Stimulated activated naive CD8-positive, alpha-beta T cell treated with anti-CD3 and anti-CD28 coated beads, Interleukin-15, Interleukin-2, amounts not matched to agents 100 ng/mL and 50 ng/mL, for 24 hours (primary cell): ENCODE measurements at regions not wholly inside any gene's neighbourhood (a gene's known extent, or its start where the extent isn't known, plus 50 kb on each side); places are given as distances from the start of the nearest gene placed in this dataset.

Source experiments
- H3K27ac Mint-ChIP-seq: one replicate; pipeline ENCODE4 v1.8.0; 2021; ENCODE audit warnings: mild to moderate bottlenecking, mixed read lengths
- H3K27me3 Mint-ChIP-seq: one replicate; pipeline ENCODE4 v1.8.0; 2021; ENCODE audit warnings: mixed read lengths
- H3K36me3 Mint-ChIP-seq: one replicate; pipeline ENCODE4 v1.8.0; 2021; ENCODE audit warnings: low read depth, mixed read lengths
- H3K4me1 Mint-ChIP-seq: one replicate; pipeline ENCODE4 v1.8.0; 2021; ENCODE audit warnings: low read depth, mixed read lengths
- H3K4me3 Mint-ChIP-seq: one replicate; pipeline ENCODE4 v1.8.0; 2021; ENCODE audit warnings: mild to moderate bottlenecking, mixed read lengths
- H3K9me3 Mint-ChIP-seq: one replicate; pipeline ENCODE4 v1.8.0; 2021; ENCODE audit warnings: mixed read lengths

- Mint-ChIP-seq H3K4me3 (peak overlapping the region; percentile 71), H3K27ac (no peak overlapping the region), H3K4me1 (peaks cover 30% of the 10 kb centered on the region)
Observed at GRCh38 chr6:7052443-7053011, 55.2 kb upstream of the RREB1 start.

GRCh38 chr6:7053125-7053774 lies 54.5 kb upstream of the RREB1 start:
- Mint-ChIP-seq H3K4me1 (peaks cover 26% of the 10 kb centered on the region), H3K27ac (no peak overlapping the region), H3K27me3 (peaks cover 9% of the 10 kb centered on the region), H3K4me3 (peak overlapping the region; percentile 71), H3K9me3 (no peaks in the 10 kb centered on the region), H3K36me3 (no peaks in the 10 kb centered on the region)

More at GRCh38 chr6:7052443-7053011, 55.2 kb upstream of the RREB1 start:
- Mint-ChIP-seq H3K36me3 (no peaks in the 10 kb centered on the region), H3K9me3 (no peaks in the 10 kb centered on the region), H3K27me3 (peaks cover 9% of the 10 kb centered on the region)
